GM21447 (cell line): ENCODE measurements at regions not wholly inside any gene's neighbourhood (a gene's known extent, or its start where the extent isn't known, plus 50 kb on each side); places are given as distances from the start of the nearest gene placed in this dataset.

ENCODE experiments used
- ATAC-seq: cut with Tn5 transposase; IDR thresholded peaks from one replicate; pipeline ENCODE4 v1.9.1; 2021; ENCODE audit not compliant: unreplicated experiment

- no peak for ATAC-seq
Measured at GRCh38 chr10:29105516-29106215, 183.2 kb upstream of the LYZL1 start.

DNA sequence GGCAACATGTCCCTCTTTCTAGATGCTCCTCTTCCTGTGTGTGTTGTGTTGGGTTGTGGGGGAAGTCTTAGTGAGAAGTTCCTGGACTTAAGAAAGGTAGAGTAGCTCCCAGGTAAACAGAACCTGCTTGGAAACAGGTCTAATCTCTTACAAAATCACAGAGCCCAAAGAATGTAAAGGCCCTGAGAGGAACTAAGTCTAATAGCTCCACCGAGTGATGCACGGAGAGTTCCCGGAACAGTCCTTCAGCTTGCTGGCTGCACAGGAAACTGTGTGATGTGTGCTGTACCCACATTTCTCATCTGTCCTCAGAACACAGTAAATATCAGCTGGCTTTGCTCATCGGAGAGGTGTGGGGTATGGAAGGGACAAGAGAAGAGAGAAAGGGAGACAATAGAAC lies 182.6 kb upstream of the LYZL1 start:
- ATAC-seq: no peak

GRCh38 chr10:29107866-29108498 lies 180.9 kb upstream of the LYZL1 start:
- ATAC-seq: no peak

GRCh38 chr10:29109707-29110571 lies 178.9 kb upstream of the LYZL1 start:
- ATAC-seq: no peak

DNA sequence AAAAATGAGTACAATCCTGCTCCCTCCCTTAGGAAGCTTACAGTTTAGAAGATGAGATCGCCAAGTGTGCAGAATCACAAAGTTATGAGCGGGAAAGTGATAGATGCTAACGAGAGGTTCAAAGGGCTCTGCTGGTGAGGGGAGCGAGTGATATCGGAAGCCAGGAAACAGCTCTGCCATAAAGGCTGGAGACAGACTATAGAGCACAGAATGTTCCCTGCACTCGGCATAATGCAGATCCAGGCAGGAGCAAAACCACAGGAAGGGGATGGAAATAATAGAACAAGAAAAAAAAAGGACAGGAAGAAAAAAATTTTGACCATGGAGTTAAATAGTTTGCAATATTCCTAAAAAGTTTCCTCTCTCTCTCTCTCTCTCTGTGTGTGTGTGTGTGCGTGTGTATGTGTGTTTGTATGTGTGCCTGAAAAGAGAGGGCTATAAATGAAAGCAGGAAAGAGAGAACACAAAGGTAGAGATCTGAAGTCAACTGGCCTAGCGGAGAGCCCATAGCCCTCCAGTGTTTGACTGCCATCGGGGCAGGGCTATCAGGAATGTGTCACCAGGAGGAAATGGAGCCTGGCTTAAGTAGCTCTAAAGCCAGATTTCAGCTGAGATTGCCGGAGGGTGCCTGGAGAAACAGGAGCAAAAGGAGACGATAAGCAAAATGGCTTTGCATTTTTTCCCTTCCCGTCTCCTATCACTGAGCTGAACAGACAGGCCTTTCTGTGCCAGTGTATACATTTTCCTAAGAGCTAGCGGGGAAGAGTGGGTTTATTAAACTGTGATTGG lies 175.8 kb upstream of the LYZL1 start:
- no peak for ATAC-seq

- ATAC-seq: no peak
Measured at GRCh38 chr10:29113616-29113945, 175.3 kb upstream of the LYZL1 start.

GRCh38 chr10:29114141-29114540 lies 174.7 kb upstream of the LYZL1 start:
- ATAC-seq: no peak

GRCh38 chr10:29117781-29118180 lies 171.1 kb upstream of the LYZL1 start:
- ATAC-seq: no peak

DNA sequence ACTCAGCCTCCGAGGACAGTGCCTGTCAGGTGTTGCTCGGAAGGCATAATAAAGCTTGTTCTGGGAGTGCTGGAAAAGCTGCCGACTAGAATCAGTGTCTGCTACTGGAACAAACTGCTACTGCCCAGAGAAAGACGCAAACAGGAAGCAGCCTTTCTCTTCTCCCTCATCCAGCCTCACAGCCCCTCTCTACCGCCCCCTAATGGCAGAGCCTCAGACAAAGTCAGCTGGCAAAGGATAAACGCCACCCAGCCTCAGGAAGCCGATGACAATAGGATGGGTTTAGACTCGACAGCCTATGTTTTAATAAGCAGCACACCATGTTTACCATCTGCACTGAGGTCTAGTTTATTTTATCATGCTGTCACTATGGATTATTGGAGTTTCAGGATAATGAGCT lies 169.5 kb upstream of the LYZL1 start:
- no peak for ATAC-seq

DNA sequence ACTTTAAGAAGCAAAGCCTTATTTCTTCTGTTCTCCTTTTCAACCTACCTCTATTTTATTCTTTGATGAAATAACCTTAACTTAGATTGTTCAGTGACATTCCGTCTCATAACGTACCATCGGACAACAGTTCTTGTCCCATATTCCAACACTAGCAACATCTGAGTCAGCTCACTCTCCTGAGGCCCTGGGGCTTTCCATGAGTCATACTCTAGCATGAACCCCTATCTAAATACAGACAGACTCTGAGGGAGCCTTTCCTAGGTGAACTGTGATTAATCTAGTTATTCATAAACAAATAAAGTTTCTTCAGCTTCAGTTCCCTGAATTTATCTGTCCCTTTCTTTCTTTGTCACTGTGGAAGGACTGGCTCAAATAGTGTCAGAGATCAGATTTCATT lies 168.7 kb upstream of the LYZL1 start:
- ATAC-seq: no peak

DNA sequence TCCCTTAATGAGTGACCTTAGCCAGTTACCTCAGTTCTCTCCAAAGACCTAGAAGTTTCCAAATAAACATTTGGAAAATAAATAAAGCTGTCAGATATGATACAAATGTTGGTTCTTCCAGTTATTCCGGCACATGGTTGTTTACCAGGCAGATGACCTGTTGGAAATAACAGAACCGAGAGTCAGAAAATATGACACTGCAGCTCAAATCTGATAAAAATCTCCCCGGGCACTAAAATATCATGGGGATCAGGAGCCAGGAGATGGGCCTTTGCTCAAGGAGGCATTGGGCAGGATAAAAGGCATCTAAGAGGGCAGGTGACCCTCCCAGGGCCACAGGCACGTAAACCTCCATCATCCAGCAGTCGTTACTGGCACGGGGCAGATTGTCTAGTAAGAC lies 164.0 kb upstream of the LYZL1 start:
- no peak for ATAC-seq

- ATAC-seq: no peak
Measured at GRCh38 chr10:29127037-29127700, 161.7 kb upstream of the LYZL1 start.

DNA sequence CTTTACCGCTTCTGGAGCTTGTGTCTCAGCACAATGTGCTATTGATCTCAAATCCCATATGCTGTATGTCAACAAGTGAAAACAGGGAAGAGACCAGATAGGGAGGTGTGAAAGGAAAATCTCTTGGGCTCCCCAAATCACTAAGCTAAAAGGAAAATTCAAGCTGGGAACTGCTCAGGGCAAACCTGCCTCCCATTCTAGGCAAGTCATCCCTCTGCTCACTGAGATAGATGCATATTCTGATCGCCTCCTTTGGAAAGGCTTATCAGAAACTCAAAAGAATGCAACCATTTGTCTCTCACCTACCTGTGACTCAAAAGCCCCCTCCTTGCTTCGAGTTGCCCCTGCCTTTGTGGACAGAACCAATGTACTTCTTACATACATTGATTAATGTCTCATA lies 161.1 kb upstream of the LYZL1 start:
- no peak for ATAC-seq

DNA sequence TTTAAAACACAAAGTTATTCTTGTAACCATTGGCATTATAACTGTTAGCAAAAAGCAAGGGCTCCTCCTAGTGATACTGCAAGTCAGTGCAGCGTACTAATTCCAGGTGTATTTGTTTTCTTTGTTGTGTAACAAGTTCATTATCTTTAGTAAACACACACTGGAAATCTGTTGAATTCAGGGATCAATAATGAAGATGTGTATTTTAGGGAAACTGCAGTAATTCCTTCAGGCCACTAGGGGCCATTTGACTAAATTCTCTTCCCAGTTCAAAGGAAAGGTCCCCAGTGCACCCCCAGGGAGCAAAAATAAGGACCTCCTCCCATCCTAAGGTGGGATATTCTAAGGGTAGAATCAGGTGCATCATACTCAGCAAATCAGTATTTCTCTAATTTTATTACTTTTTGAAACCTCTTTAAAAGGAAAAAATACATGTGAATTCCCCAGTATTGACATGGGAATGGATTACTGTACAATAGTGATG lies 158.6 kb upstream of the LYZL1 start:
- no peak for ATAC-seq

- no peak for ATAC-seq
Measured at GRCh38 chr10:29131952-29132547, 156.8 kb upstream of the LYZL1 start.

DNA sequence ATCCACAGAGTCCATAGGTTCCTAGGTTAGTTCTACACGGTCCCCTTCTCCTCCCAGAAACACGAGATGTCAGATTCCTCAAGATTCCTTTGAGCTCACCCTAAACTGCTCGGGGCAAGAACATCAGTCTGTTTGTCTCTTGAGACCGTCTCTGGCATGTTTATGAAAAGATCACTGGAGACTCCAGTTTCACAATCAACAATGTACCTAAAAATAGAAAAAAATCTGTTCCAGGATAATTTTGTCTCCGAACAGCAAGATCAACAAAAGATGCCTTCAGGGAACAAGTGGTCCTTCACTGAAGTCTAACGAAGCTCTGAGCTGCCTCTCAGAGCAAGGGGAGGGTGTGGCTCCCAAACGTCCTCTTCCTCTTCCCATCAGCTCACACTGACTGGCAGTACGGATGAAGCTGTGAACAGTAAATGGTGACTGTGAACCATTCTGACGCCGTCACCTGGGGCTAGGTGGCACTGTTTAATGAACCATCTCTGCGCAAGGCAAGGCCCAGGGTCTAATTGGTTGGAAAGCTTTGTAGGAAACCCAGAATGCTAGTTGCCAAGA lies 156.2 kb upstream of the LYZL1 start:
- no peak for ATAC-seq

DNA sequence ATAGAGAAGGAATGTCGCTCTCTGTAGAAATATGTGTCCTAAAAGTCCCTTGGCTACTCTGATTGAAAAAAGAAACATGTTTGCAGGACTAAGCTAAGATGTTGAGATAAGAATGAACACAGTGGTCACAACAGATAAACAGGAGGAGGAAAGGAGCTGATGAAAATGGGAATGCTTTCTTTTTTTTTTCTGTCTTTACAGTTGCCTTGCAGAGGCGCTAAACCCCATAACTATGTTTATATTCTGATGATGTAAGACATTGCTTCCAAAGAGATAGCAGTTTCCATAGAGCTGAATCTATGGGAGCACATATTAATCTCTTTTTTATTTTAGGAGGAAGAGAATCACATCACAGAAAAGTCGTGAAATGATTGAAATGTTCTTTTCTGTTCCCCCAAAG lies 153.5 kb upstream of the LYZL1 start:
- ATAC-seq: no peak

GRCh38 chr10:29136411-29136810 lies 152.5 kb upstream of the LYZL1 start:
- no peak for ATAC-seq

DNA sequence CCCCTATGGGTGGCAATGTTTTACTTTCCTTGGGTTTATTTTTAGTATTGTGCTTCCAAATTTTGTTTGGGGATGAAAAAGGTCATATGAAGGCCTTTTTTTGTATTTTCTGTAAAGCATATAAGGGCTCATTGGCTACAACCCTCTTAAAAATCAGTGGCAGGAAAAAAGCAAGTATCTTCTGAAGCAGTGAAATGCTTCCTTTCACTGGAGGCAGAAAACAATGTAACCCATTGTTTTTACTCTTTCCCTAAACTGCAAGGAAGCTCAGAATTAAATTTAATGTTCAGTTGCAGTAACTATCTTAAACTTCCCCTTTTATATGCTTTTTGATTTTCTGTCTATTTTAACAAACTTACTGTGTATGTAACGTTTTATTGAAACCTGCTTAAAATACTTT lies 148.7 kb upstream of the LYZL1 start:
- ATAC-seq: no peak

- ATAC-seq: no peak
Measured at GRCh38 chr10:29140991-29141390, 147.9 kb upstream of the LYZL1 start.
